CMK (cell line): ENCODE measurements at regions not wholly inside any gene's neighbourhood (a gene's known extent, or its start where the extent isn't known, plus 50 kb on each side); places are given as distances from the start of the nearest gene placed in this dataset.
"Not testable (repeated sequence)": the region's sequence is repeated elsewhere in the genome, so short reads cannot be mapped to it uniquely, and the experiment has no call there.

Experiments used
- DNase-seq: peaks from one replicate; pipeline ENCODE4 v3.0.0-alpha.2; 2010; ENCODE audit warnings: low read depth

DNA sequence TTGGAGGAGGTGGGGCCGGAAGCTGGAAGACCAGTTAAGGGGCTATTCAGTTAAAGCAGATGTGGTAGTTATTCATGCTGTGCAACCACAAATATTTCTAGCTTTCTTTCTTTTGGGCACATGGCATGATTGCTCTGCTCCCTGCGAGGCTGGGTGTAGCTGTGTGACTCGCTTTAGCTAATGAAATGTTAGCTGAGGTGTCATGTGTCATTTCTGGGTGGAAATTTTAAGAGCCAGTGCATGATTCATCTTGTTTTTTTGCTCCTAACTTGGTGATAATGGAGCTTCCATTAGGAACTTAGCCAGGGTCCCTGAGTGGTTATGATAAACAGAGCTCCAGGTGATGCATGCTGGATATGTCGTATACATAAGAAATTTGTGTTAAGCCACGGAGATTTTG lies 300.6 kb downstream of the SATB1 start:
- no peak for DNase-seq

GRCh38 chr3:18122264-18122663 lies 302.9 kb downstream of the SATB1 start:
- DNase-seq, result no peak

GRCh38 chr3:18121020-18121419 lies 304.1 kb downstream of the SATB1 start:
- DNase-seq, result no peak

DNA sequence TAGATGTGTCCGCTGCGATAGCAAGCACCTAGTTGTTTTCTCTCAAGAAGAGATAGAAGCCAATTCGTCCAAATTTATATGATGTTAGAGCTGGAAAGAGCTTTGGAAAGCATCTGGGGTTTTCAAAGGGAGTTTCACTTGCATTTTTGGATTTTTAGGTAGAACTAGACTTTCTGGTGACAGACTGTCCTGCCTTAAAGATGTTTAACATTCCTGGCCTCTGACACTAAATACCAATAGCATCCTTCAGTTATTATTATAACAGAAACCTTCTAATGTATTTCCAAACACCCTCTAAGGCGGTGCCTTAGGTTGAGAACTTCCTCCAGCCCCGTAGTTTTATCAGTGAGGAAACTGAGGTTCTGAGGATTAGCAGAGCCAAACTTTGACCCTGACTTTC lies 305.3 kb downstream of the SATB1 start:
- DNase-seq, result no peak

DNA sequence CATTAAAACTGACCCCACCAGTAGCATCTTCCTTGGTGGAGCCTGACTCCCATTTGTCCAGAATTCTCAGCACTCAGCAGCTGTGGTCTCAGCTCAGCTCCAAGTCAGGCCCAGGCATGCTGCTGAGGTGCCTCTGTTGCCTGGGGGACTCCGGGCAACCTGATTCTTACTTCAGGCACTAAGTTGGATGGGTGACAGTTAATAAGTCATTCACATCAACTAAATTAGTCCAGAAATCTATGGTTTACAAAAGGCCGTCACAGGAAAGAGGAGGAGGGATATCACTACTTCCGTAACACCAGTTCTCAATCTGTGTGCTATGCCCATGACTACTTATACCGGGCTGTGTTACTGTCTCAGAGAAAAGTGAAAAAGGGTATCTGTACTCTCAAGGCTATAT lies 310.2 kb downstream of the SATB1 start:
- DNase-seq, result no peak

DNA sequence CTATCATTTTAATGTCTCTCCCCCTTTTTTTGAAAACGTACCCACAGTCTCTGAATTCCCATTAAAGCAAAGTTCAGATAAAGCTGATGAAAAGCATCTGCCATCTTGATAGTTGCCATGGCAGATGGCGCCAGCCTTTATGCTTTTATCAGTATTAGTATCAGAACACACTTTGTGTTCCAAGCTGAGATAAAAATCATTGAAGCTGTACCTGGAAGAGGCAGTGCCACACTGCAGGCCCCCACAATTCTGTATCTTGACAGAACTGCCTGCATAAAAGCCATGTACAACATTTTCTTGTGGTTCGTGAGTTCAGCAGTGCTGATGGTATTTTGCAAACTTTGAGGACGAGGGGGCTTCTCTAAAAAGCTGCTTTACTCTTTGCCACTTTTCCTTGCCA lies 311.7 kb downstream of the SATB1 start:
- DNase-seq, result no peak

- DNase-seq, result no peak
Measured at GRCh38 chr3:18112674-18113375, 312.3 kb downstream of the SATB1 start.

- no peak for DNase-seq
Measured at GRCh38 chr3:18111796-18112232, 313.3 kb downstream of the SATB1 start.

DNA sequence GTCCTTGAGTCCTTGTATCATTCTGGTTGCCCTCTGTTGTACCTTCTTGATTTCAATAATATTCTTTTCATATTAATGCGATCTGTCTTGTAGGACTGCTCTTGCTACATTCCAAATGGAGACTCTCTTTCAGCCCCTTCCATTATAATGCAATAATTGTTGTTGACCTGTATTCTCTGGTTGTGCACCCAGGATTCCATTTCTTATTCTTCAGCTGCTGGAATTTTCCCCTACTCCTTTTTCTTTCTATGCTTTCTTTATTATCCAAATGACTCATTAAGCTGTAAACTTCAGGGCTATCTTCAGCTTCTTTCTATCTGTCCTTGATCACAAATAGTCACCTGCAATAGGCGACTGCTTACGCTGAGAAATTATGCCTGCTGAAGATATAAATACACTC lies 321.5 kb downstream of the SATB1 start:
- DNase-seq, result no peak

DNA sequence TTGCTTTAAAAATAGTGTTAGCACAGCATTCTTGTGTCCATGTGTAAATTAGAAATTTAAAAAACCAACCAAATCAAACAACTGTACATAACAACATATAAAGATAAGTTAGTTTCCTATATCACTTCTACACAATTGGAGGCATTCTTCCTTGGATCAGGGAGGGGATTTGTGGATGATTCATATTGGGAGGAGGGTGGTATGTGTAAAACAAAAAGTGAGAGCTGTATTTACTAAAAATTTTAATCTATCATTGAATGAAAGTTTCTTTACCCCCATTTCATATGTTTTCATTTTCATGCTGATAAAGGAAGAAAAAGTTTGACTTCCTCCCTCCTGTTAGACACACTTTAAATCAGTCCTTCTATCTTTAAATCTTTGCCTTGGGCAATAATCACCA lies 325.0 kb downstream of the SATB1 start:
- DNase-seq, result no peak

DNA sequence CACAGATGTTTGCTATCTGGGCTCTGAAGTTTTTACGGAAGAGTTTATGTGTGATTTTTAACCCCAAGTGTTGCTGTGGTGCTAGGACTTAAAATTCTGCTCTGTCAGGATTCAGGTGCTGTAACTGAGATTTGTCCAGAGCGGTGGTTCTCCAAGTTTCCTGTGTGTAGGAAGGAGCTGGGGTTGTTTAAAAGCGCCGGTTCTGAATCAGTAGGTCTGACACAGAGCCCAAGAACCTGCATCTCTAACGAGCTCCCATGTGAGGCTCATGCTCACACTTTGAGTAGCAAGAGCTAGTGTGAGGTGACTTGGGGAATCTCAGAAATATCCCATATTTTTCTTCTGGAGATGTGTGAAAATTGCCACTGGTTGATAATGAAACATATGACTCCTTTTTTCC lies 325.5 kb downstream of the SATB1 start:
- no peak for DNase-seq

DNA sequence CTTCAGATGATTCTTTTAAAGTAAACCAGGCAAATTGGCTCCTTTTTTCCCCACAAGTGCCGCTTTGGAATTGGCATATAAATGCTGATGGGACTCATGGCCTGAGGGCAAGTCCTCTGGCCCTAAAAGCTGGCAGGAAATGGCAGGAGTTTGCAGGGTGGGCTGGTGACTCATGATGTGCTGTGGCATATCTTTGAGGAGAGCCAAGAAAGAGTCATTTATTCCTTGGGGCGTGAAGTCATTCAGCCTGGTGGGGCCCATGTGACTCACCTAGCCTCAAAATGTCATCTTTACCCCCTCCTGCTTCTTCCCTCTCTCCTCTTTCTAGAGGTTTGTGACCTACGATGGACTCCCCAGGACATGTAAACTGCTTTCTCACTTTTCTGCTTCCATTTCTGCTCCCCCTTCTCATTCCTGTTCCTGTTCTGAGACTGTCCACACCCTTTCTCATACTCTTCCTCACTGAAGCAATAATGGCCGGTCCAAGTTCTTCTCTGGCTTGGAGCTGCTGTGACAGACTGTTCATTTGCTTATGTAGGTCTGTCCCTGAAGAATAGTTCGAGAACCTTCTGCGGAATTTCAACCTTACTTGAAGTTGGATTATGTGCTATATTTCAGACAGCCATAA lies 326.1 kb downstream of the SATB1 start:
- no peak for DNase-seq

DNA sequence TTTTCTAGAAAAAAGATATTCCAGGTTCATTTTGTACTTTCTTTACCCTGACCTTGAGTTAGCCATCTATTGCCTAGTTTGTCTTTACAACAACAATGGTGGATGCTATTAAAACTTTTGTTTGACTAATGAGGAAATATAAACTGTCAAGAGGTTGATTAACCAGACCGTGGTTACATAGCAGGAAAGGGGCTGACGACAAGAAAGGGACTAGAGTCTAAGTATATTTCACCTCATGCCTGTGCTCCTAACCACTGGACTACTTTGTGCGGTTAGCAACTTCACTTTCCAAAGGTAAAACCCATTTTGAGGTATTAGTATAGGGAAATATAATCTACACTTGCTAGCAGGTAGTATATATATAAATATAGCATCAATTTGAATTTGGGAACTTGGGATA lies 327.1 kb downstream of the SATB1 start:
- no peak for DNase-seq

DNA sequence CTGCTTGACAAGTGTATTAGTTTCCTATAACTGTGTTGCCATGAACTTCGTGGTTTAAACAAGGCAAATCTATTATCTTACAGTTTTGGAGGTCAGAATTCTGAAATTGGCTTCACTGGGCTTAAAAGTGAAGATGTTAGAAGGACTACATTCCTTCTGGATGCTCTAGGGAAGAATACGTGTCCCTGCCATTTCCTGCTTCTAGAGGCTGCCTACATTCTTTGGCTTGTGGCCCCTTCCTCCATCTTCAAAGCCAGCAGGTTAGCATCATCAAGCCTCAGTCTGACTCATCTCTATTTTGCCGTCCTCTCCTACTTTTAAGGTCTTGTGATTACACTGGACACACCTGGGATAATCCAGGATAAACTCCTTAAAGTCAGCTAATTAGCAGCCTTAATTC lies 327.7 kb downstream of the SATB1 start:
- no peak for DNase-seq

GRCh38 chr3:18092726-18093125 lies 332.4 kb downstream of the SATB1 start:
- no peak for DNase-seq

DNA sequence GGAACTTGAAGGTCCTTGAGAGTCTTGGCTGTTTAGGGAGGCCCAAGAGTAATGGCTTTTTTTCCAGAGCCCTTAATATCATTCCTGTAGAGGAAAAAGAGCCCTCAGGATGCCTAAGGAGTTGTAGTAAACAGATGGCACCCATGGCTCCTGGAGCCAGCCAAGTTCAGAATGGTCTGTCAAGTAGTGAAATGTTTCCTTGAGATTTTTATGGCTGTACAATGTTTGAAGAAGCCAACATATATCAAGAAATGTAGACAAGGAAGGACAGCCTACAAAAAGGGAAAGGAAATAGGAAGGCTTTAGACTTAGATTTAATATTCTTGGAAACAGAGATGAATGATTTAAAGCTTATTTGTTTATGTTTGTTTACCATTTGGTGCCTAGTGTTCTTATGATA lies 334.8 kb downstream of the SATB1 start:
- DNase-seq, result no peak

GRCh38 chr3:18087988-18088387 lies 337.2 kb downstream of the SATB1 start:
- no peak for DNase-seq

DNA sequence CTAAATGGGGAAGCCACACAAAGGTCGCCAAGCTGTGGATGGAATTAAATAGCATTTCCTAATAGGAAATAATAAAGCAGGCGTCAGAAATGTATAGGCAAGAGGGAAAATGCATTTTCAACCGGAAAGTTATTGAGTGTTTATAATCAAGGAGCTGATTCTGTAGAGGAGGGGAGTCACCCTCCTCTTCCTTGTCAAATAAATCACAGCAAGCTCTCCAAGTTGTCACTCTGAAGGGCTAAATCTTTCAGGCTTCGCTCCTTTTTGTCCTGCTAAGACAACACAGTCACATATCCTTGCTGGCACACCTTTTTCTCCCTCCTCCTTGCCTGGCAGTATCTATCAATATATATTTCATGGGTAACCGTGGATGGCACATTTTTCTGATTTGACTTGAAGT lies 338.4 kb downstream of the SATB1 start:
- no peak for DNase-seq

GRCh38 chr3:18086078-18086477 lies 339.1 kb downstream of the SATB1 start:
- DNase-seq, result no peak

- no peak for DNase-seq
Measured at GRCh38 chr3:18085429-18085828, 339.7 kb downstream of the SATB1 start.

DNA sequence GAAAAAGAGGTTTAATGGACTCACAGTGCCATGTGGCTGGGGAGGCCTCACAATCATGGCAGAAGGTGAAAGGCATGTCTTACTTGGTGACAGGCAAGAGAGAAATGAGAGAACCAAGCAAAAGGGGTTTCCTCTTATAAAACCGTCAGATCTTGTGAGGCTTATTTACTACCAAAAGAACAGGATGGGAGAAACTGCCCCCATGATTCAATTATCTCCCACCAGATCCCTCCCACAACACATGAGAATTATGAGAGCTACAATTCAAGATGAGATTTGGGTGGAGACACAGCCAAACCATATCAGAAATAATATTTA lies 340.8 kb upstream of the TBC1D5 start:
- DNase-seq, result not testable (repeated sequence)

- DNase-seq, result no peak
Measured at GRCh38 chr3:18082551-18083272, 340.3 kb upstream of the TBC1D5 start.

- DNase-seq, result no peak
Measured at GRCh38 chr3:18080198-18080689, 337.8 kb upstream of the TBC1D5 start.
